H4 (cell line): ENCODE measurements at regions not wholly inside any gene's neighbourhood (a gene's known extent, or its start where the extent isn't known, plus 50 kb on each side); places are given as distances from the start of the nearest gene placed in this dataset.
"Not testable (repeated sequence)": the region's sequence is repeated elsewhere in the genome, so short reads cannot be mapped to it uniquely, and the experiment has no call there.

Experiments
- DNase-seq: peaks from one replicate; pipeline ENCODE4 v3.0.0-alpha.2; 2015; ENCODE audit warnings: low spot score

- DNase-seq = no peak
Measured at GRCh38 chr13:90723381-90723780, 624.1 kb upstream of the MIR17HG start.

- no peak for DNase-seq
Measured at GRCh38 chr13:90726375-90726774, 621.1 kb upstream of the MIR17HG start.

- DNase-seq = no peak
Measured at GRCh38 chr13:90732049-90732448, 615.4 kb upstream of the MIR17HG start.

- DNase-seq = not testable (repeated sequence)
Measured at GRCh38 chr13:90734497-90734896, 613.0 kb upstream of the MIR17HG start.

GRCh38 chr13:90738881-90739280 is 608.6 kb upstream of the MIR17HG start:
- no peak for DNase-seq

- no peak for DNase-seq
Measured at GRCh38 chr13:90740099-90740498, 607.4 kb upstream of the MIR17HG start.

- DNase-seq = no peak
Measured at GRCh38 chr13:90742381-90742780, 605.1 kb upstream of the MIR17HG start.

GRCh38 chr13:90746230-90746629 is 601.3 kb upstream of the MIR17HG start:
- DNase-seq = no peak

GRCh38 chr13:90750021-90750420 is 597.5 kb upstream of the MIR17HG start:
- no peak for DNase-seq

- DNase-seq = no peak
Measured at GRCh38 chr13:90751026-90751425, 596.5 kb upstream of the MIR17HG start.

GRCh38 chr13:90752070-90752469 is 595.4 kb upstream of the MIR17HG start:
- DNase-seq = no peak

- DNase-seq = no peak
Measured at GRCh38 chr13:90757127-90757680, 590.3 kb upstream of the MIR17HG start.

- no peak for DNase-seq
Measured at GRCh38 chr13:90760639-90761038, 586.8 kb upstream of the MIR17HG start.

GRCh38 chr13:90763476-90764150 is 583.9 kb upstream of the MIR17HG start:
- no peak for DNase-seq

GRCh38 chr13:90766386-90766902 is 581.0 kb upstream of the MIR17HG start:
- DNase-seq = no peak

- no peak for DNase-seq
Measured at GRCh38 chr13:90768116-90768515, 579.4 kb upstream of the MIR17HG start.

- DNase-seq = no peak
Measured at GRCh38 chr13:90769387-90769786, 578.1 kb upstream of the MIR17HG start.

- no peak for DNase-seq
Measured at GRCh38 chr13:90770334-90770733, 577.2 kb upstream of the MIR17HG start.

GRCh38 chr13:90773681-90774080 is 573.8 kb upstream of the MIR17HG start:
- no peak for DNase-seq

- no peak for DNase-seq
Measured at GRCh38 chr13:90776051-90776748, 571.3 kb upstream of the MIR17HG start.

GRCh38 chr13:90783273-90783672 is 564.2 kb upstream of the MIR17HG start:
- no peak for DNase-seq

GRCh38 chr13:90787007-90787406 is 560.5 kb upstream of the MIR17HG start:
- DNase-seq = no peak

GRCh38 chr13:90792335-90792734 is 555.2 kb upstream of the MIR17HG start:
- no peak for DNase-seq
